Suprapubic skin (tissue), 4 donors: ENCODE measurements at regions not wholly inside any gene's neighbourhood (a gene's known extent, or its start where the extent isn't known, plus 50 kb on each side); places are given as distances from the start of the nearest gene placed in this dataset.

Experiments
- CTCF ChIP-seq, 2 donors: fragments of 200-600 bp in 1 of 2; fragments of 450-650 bp in 1 of 2; sonication (generic) in 1 of 2; IDR thresholded peaks; one replicate each; pipeline ENCODE4 v1.5.1; 2016 to 2019; ENCODE audit warnings: antibody characterized with exemption in 2 of 2, mild to moderate bottlenecking in 1 of 2, moderate library complexity in 1 of 2
- EP300 ChIP-seq: sonication (generic); formaldehyde crosslinking; IDR thresholded peaks from one replicate; pipeline ENCODE4 v1.6.1; 2017; ENCODE audit warnings: antibody characterized with exemption
- POLR2A ChIP-seq, 2 donors: fragments of 450-650 bp; IDR thresholded peaks; one replicate each; pipeline ENCODE4 v1.6.1; 2017; ENCODE audit warnings: antibody characterized with exemption in 2 of 2, mild to moderate bottlenecking in 2 of 2, moderate library complexity in 2 of 2
- POLR2AphosphoS5 ChIP-seq, 3 donors: sonication (generic); formaldehyde crosslinking; IDR thresholded peaks; one replicate each; pipeline ENCODE4 v1.6.1; 2017; ENCODE audit warnings: antibody characterized with exemption in 3 of 3

DNA sequence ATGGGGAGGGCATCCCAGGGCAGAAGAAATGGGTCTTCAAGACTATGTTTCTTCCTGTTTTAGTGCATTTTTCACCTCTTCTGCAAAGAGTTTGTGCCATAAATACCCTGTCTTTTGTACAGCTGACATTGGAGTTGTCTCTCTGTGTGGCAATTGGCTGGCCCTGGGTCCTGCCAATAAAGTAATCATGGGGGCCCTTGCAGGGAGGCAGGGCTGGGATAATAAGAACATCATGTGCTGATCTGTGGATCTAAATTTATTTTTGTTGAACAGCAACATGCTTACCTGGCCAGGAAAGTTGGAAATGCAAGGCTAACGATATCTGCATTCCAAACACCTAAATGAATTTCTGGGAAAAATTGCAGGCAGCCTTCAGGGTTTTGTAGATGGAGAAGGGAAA is 174.6 kb upstream of the GATB start:
- TF ChIP-seq POLR2AphosphoS5 (IDR thresholded peaks at IDR 0.05) (no peak), EP300 (no peak), CTCF (IDR thresholded peaks at IDR 0.05) (no peak), POLR2A (IDR thresholded peaks at IDR 0.05) (no peak)
